HG02840 (cell line): ENCODE measurements at regions not wholly inside any gene's neighbourhood (a gene's known extent, or its start where the extent isn't known, plus 50 kb on each side); places are given as distances from the start of the nearest gene placed in this dataset.
"Not testable (repeated sequence)": the region's sequence is repeated elsewhere in the genome, so short reads cannot be mapped to it uniquely, and the experiment has no call there.

Experiments
- ATAC-seq: cut with Tn5 transposase; IDR thresholded peaks from one replicate; pipeline ENCODE4 v1.9.1; 2021; ENCODE audit warnings: mild to moderate bottlenecking, moderate library complexity, moderate number of reproducible peaks; ENCODE audit not compliant: unreplicated experiment, low FRiP score

DNA sequence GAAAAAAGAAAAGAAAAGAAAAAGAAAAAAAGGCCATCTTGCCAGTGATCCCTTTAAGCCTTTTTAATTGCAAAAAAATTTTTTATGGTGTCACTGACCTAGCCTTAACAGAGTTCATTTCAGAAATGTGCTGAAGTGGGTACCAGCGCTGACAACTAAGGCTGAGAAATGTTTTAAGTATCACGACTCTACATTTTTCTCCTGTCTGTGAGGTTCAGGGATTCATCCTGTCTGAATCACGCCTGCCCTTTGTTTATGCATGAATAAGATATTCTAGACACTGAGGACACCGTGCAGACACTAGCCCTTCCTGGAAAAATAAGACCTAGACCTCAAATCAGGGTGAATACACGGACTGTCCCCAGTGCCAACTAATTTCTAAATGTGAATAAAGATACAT, 154.4 kb upstream of the NOCT start:
- no peak for ATAC-seq

DNA sequence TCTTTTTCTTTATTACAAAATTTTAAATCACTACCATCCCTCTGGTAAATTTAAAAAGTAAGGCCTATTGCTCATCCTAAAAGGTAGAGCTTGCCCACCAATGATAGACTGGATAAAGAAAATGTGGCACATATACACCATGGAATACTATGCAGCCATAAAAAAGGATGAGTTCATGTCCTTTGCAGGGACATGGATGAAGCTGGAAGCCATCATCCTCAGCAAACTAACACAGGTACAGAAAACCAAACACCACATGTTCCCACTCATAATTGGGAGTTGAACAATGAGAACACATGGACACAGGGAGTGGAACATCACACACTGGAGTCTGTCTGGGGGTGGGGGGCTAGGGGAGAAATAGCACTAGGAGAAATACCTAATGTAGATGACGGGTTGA, 155.2 kb upstream of the NOCT start:
- ATAC-seq: not testable (repeated sequence)

DNA sequence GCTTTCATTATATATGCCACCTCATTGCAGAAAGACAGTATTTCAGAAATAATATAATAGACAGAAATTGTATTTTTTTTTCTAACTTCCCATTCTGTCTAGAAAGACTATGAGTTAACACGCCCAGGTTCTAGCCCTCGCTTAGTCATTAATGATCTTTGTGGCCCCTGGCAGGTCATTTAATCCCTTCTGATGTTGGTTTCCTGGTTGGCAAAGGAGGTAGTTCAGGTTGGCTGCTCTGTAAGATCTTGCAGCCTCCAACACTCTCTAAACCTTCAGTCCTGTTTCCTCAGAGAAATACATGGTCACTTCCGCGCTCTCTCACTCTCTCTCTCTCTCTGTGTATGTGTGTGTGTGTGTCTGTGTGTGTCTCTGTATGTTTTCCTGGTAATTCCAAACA, 156.3 kb upstream of the NOCT start:
- ATAC-seq: no peak

DNA sequence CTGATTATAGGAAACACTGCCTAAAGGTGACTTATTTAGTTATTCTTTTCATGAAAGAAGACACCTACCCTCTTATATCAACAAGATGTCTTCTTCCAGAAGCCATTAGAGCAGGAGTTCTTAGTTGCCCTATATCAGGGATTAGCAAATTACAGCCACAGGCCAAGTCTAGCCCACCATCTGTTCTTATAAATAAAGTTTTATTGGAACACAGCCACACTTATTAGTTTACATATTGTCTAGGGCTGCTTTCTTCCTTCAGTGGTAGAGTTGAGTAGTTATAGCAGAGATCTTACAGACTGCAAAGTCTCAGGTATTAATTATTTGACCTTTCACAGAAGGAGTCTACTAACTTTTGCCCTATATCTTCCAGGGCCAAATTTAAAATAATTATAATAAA, 157.2 kb upstream of the NOCT start:
- ATAC-seq: no peak

DNA sequence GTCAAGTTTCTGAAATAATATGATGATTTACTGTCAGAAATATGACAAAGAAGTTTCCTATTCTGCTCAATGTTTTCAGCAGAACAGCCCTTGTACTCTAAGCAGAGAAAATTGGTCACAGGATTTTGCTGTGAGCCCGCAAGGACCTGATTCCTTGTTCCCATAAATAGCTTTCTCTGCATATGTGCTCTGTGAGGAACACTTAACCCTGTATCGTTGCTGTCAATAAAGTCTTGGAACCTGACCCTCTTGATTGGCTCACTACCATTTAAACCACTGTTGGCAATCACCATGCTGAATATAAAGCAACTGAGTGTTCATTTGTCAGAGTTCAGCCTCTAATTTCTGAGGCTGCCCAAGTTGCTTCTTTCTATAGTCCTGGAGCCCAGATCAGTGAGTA, 158.2 kb upstream of the NOCT start:
- no peak for ATAC-seq

DNA sequence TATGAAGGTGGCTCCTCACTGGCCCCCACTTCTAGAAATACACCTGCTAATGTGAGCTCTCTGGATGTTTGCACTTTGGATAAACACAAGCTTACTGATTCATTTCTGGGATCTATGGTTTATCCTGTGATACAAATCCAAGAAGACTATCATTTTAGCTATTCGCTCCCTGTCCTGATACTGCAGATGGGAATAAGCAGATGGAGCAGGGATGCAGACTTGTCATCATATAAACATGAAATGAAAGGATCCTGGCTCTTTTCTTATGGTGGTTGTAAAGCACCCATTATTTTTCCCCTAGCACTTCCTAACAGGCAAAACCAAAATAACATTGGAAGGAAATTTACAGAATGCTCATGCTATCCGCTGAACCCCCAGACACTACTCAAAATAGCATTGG, 162.9 kb upstream of the NOCT start:
- no peak for ATAC-seq

DNA sequence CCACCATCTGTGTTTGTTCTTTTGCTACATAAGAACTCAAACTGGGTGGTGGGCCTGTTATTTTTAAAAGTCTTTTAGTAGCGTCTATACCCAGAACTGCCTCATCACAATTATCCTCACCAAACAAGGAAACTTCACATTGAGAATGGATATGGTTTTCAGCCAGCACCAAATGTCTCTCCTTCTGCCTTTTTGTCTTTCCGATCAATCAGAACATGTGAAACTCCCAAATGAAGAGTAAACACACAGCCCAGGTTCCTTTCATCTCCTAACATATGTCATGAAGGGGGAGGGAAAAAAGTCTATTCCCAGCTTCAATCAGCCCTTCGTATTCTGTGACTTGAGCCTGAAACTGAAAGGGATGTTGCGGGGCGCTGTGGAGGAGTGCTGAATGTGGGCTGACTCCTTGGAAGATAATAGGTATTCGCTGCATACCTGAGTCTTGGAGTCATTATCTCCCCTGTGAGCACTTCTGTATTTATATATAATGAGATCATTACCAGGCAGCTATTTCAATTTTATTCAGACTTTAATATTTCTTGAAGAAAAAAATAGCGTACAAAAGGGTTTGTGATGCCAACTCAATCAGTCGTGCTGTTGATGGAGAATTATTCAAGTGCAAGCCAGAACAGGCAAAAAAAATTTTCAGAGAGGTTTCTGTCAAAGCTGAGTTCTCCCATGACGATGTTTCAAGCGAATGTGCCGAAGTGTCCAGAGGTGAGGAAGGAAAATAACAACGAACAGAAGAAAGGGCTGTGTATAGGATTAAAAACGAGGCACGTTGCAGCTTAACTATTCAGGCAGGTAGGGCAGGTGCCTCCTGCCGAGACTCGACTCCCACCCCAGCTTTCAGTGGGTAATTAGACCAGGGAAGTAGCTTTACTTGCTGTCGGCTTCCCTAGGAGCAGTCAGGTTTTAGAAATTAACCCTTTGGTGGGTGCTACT, 163.9 kb upstream of the NOCT start:
- no peak for ATAC-seq

DNA sequence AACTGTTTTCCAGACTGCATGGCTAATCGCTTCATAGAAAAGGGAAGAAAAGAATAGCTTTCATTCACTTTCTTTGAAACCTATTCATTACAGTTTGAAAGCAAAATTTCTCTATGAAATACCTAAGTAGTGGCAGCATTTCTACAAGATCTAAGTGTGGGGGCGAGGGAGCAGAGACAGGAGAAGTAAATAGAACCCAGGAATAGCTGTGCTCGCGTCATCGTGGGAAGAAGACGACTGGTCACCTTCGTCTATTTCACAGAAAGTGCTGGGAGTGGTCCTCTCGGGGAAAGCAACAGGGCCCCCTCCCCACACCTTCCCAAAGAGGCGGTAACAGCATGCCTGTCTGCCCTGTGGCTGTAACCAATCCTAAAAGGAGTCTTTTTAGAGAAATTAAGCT, 169.9 kb upstream of the NOCT start:
- no peak for ATAC-seq

DNA sequence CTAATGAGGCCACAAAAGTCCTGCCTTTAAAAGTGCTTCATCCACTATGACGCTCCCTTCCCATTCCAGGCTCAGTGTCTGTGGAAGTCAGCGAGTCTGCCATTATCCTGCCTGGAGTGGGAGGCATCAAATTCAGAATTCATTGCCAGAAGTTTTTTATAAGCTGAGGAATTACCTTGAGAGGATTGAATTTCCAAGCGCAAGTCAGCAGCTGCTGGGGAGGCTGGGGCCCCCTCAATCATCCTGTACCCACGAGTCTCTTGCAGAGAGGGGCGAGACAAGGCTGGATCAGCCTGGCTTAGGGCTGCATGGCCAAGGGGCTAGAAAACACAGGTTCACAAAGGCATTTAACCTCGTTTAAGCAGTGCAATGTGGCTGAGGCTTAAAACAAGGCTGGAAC, 170.5 kb upstream of the NOCT start:
- ATAC-seq: no peak

DNA sequence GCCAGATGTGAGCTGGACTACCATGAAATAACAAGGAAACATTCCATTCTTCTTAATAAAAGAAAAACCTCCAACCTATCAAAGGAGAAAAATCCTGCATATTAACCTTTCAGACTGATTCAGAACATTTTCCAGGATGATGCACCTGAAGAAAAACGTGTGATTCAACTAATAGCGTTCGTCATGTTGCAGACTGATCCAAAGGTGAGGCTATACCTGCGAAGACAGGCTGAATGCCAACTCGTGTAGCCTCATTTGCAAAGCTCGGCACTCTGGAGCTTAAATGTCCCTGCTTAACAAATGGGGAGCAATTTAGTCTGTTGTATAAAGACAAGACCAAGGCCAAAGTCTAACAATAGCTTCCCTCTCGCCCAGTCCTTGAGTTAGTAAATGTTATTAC, 172.0 kb upstream of the NOCT start:
- no peak for ATAC-seq

DNA sequence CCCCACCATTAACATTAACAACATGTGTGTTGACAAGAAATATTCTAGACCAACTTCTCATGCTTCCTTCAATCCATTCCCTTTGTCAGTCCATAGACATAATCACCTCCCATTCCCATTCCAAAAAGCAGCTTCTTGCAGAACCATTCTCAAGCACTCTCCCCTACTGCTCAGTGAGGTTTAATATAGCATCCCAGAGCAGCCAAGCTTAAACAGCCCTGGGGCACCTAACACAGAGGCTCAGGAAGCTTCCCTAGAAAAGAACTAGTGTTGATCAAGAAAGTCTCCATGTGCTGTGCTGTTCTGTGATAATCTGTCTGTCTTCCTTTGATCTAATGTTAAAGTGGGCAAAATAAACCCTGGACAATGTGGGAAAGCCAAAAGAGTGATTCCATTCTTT, 174.2 kb upstream of the NOCT start:
- no peak for ATAC-seq

DNA sequence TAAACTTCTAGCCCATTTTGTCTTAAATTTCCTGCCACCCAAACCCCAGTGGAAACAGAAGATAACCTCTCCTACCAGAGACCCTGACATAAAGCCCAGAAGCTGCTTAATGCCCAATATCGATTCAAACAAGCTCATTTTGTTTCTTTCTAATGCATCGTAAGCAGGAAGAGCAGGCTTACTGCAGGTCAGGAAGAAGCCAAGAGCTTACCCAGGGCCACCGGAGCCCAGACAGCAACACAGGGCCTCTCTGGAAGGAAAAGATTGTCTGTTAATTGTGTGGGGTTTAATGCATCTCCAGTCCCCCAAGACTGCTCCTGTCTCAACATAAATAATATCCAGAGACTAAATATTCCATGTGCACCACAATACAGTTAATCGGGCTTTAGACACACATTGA, 177.3 kb upstream of the NOCT start:
- no peak for ATAC-seq

DNA sequence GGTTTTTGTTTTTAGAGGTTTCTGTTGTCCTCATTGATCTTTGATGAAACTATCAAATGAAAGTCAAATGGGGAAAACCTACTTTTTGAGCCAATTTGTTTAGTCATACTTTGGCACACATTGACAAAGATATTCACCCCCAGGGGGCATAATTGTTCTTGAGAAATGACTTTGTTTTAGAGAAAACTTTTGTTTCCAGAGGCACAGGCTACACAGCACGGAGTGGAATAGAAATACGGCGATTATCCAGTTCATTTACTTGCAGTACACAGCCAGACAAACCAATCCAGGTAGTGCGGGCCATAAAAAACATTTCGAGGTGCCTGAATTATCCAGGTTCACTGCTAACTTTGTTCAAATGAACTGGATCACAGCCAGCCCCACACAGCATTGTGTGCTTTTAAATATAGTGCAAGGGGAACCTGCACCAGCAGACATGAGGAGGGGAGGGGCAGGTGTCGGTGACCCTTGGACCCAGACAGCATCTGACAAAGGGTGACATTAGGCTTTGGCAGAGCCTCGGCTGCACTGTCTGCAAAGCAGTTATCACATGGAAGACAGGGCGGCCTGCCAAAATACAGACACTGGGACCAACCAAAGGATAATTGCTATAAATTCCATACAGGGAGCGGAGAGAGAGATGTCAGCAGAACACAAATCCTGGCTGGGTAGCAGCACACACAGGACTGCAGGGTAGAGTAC, 179.6 kb upstream of the NOCT start:
- ATAC-seq: no peak

DNA sequence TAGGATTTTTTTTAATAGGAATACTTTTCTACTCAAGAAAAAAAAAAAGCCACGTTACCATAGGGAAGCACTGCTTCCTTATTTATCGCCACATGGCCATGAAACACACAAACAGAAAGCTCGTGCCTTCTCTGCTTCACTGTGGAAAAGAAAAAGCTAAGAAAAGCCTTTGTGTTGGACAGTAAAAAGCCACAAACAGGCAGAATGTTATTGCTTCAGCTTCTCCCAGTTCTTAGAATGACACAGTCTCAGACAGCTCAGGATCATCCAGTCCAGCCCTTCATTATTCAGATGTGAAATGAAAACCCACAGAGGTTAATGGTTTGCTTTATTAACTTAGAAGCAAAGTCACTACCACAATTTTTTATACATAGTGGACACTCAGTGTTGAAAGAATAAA, 181.6 kb upstream of the NOCT start:
- no peak for ATAC-seq

DNA sequence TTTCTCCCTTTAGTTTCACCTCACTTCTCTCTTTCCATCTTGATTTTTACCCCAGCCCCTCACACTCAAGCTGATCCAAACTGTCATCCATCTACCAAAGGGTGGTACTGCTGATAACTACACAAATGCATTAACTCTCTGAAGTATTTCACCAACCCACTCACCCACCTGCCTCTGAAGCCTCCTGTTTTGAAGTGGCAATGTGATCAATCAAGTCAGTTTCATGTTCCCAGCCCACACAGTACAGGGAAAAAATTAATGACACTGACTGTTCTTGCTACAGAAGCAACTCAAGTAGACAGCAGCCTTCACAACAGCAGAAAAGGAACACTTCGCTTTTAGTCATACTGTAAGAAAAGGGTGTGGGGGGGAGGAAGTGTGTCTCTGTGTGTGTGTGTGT, 183.0 kb upstream of the NOCT start:
- no peak for ATAC-seq

DNA sequence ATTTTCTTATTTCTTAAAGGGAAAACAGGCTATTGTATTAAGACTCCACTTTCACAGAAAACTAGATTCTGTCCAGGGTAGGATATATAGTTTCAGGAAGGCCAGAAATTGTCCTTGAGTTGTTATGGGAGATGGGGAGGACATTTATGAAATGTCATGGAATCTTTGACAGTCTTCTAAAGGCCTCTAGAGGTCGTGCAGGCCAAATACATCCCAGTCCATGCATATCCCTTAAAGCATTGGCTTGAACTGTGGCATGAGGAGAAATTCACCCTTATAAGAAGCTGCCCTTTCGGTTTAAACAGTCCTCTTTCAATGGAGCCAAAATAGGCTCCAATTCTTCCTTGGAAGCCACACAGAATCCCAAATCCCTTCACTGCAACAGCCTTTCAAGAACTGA, 183.6 kb upstream of the NOCT start:
- no peak for ATAC-seq

DNA sequence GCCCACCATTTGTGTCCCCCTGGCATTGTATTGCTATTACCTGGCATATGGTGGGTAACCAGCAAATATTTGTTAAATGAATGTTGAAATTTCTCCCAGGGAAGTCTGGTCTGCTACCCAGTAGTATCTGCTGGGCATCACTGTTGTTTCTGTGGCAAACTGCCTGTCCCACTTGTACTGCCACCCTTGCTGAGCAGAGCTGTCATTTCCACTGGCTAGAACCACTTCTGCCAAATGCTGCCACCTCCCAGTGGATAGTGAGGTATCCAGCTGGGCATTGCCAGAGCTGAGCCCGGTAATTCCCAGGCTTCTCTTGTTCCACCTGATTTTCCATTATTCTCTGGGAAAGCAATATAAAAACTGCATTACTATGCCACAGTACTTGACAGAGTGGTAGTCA, 186.7 kb upstream of the NOCT start:
- no peak for ATAC-seq

DNA sequence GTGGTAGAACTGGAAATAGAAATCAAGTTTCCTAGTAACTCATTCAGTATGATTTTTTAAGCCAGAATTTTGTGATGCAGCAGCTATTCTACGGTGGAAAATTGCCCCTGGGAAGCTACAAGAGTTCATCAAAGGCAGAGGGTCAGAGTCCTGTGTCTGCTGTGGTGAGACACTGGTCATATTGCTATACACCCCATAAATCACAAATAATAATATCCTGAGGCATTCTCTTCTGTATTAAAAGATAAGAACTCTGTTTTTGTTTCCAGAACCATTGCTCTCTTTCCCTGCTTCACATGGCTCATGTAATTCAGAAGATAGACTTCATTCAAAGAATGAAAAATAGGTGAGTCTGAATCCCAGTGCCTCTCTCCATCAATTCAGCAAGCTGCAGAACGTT, 188.8 kb upstream of the NOCT start:
- no peak for ATAC-seq

DNA sequence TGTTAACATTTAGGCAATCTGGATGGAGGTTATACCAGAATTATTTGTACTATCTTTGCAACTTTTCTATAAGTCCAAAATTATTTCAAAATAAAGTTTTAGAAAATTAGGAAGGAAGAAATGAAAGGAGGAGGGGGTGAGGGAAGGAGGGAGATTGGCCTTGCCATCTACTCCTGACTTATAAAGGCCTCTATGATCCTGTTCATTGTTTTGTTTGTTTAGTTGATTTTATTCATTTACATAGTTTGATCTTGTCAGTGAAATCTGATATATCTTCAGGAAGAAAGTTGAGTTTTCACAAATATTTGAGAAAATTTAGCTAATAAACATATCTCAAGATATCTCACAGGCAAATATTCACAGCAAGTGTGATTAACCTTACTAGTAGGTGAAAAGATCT, 189.3 kb upstream of the NOCT start:
- no peak for ATAC-seq

DNA sequence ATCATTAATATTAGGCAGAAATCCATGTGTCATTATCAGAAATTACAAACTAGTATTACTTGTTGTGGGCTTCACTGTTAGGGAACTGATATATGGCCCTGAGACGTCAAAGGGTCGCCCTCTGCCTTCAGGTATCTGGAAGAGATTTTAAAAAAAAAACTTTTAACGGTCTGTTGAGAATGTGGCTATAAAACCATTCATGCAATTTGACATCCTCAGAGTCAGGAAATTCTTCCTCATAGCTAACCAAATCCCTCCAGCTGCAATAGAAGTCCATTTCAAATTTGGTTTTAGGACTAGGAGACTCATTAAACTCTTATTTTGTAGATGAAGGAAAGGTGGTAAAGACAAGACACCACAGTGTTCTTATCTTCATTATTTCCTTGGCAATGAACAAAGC, 194.2 kb upstream of the NOCT start:
- ATAC-seq: no peak

DNA sequence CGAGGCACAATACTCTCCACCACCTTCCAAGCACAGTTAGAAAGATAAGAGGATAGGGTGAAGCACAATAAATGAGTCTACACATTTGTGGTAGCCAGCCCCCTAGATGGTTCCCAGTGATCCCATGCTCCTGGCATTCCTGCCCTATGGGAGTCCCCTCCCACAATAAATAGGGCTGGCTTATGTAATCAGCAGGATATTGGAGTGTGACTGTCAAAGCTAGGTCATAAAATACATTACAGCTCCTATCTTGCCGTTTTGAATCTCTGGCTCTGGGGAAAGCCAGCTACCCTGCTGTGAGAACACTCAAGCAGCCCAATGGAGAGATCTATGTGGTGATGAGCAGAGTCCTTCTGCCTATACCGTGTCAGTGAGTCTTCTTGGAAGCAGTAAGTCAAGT, 198.7 kb upstream of the NOCT start:
- no peak for ATAC-seq

DNA sequence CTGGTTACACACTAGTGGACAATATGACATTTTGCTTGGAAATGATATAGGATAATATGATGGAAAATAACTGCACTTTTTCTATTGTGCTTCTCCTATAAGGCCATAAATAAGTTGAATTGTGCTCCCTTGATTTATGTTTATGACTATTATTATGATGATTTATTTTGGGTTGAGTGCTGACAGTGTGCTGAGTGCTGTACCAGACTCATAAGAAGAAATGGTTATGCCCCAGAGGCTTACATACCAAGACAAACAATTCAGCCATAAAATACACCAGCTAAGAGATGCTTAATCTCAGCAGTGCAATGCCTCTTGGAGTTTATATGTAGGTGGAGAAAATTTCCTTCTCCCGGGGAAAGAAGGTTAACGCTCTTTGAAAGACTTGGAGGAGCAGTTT, 199.8 kb upstream of the NOCT start:
- ATAC-seq: no peak
